Loucy (cell line): ENCODE measurements at regions not wholly inside any gene's neighbourhood (a gene's known extent, or its start where the extent isn't known, plus 50 kb on each side); places are given as distances from the start of the nearest gene placed in this dataset.

ENCODE experiments used
- EZH2phosphoT487 ChIP-seq: fragments of 200-600 bp; IDR thresholded peaks from 2 replicates; pipeline ENCODE4 v1.6.1; 2018; ENCODE audit warnings: antibody characterized with exemption, mild to moderate bottlenecking, moderate library complexity, borderline replicate concordance
- TF ChIP-seq, protein P1 (sequence below): fragments of 200-600 bp; sonication (generic); conservative IDR thresholded peaks from 2 replicates; pipeline ENCODE4 v1.5.1; 2014; ENCODE audit warnings: mild to moderate bottlenecking, antibody characterized with exemption, low read length

DNA sequence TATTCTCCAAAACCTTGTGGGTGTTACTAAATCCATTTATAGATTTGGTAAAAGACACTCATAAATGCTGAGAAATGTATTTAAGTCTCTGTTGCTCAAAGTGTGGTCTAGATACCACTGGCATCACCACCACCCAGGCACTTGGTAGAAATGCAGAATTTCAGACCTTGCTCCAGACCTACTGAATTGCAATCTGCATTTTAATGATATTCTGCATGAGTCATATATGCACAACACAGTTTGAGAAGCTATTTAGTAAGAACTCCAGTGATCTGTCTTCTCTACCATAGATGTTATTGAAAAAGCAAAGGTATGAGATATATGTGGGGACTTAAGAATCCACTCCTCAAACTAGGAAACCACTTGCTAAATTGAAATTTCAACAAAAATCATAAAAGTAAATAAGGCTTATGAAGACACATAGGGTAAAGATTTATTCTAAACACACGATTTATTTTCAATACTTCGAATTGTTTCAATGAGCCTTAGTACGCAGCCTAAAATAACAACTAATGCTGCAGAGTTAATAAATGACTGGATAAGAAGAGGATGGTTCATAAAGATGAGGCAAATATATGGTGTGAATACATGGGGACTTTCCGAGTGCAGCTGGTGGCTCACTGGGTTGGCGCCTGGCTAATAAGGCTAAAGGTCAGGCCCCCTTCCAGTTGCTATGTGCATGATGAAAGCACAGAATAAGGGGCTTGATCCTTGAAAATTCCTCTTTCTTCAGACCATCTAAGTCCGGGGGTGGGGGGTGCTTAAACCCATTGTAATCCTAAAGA is 813.3 kb downstream of the NR2F2 start:
- TF ChIP-seq, protein P1, sequence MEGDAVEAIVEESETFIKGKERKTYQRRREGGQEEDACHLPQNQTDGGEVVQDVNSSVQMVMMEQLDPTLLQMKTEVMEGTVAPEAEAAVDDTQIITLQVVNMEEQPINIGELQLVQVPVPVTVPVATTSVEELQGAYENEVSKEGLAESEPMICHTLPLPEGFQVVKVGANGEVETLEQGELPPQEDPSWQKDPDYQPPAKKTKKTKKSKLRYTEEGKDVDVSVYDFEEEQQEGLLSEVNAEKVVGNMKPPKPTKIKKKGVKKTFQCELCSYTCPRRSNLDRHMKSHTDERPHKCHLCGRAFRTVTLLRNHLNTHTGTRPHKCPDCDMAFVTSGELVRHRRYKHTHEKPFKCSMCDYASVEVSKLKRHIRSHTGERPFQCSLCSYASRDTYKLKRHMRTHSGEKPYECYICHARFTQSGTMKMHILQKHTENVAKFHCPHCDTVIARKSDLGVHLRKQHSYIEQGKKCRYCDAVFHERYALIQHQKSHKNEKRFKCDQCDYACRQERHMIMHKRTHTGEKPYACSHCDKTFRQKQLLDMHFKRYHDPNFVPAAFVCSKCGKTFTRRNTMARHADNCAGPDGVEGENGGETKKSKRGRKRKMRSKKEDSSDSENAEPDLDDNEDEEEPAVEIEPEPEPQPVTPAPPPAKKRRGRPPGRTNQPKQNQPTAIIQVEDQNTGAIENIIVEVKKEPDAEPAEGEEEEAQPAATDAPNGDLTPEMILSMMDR: no peak
- no peak for TF ChIP-seq EZH2phosphoT487
